GM18951 (cell line): ENCODE measurements at regions not wholly inside any gene's neighbourhood (a gene's known extent, or its start where the extent isn't known, plus 50 kb on each side); places are given as distances from the start of the nearest gene placed in this dataset.

Source experiments
- POLR2A ChIP-seq: IDR thresholded peaks from 4 replicates; pipeline ENCODE4 v1.6.1; 2011; ENCODE audit warnings: mild to moderate bottlenecking; ENCODE audit not compliant: insufficient read length, insufficient read depth; ENCODE audit errors: extremely low read depth
- in situ Hi-C: fragments of 300-500 bp; cut with MboI; formaldehyde crosslinking; loops from one replicate; pipeline ENCODE4 v1.12.0; 2022; ENCODE audit warnings: low sequenced_read_pairs, mixed read lengths, inconsistent platforms; ENCODE audit not compliant: unreplicated experiment

- in situ Hi-C loops: no loop called here
- TF ChIP-seq POLR2A: no peak
These were observed 134.9 kb upstream of the ZNF236 start for GRCh38 chr18:76687304-76687962.

- in situ Hi-C loops: no loop called here
These were observed 135.6 kb upstream of the ZNF236 start for GRCh38 chr18:76686737-76687231.

DNA sequence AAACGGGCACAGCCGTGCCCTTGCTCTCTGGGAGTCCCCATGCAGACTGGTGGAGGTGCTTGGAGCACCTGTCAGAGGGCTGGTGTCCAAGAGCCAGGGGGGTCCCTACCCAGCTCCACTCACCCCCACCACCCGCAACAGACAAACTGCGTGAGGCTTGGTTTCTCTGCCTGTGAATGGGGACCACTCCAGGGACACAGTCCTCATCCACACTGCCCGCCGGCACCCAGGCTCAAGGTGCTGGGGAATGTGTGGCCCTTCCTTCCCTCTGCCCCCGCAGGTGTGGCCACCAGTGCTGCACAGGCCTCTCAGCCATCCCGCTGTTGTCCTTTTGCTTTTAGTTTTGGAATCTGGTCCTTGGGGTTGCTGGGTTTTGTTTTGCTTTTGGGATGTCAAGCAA is 136.5 kb upstream of the ZNF236 start:
- in situ Hi-C loops: no loop called here

More at GRCh38 chr18:76686737-76687231, 135.6 kb upstream of the ZNF236 start:
- TF ChIP-seq POLR2A: no peak

DNA sequence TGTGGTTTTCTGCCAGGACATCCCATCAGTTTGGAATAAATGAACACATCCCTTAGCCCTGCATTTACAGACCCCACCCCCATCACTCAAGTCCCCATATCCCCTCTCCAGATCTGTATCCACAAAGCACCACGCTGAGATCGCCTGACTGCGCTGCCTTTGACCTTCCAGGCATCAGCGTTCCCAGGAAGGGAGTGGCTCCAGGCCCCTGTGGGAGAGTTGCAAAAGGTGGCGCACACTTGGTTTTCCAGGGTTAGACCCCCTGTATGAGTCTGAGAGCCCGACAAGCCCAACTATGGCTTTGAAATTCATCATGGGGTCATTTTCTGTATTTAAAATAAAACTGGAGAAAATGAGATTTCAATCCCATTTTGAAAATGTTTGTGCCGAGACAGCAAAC is 137.0 kb upstream of the ZNF236 start:
- in situ Hi-C loops: no loop called here
- TF ChIP-seq POLR2A: no peak

More for the DNA sequence above, 136.5 kb upstream of the ZNF236 start:
- TF ChIP-seq POLR2A: no peak

- in situ Hi-C loops: no loop called here
- TF ChIP-seq POLR2A: no peak
These were observed 138.1 kb upstream of the ZNF236 start for GRCh38 chr18:76684265-76684664.

GRCh38 chr18:76679945-76680344 is 142.4 kb upstream of the ZNF236 start:
- TF ChIP-seq POLR2A: no peak
- in situ Hi-C loops: no loop called here

GRCh38 chr18:76679259-76679658 is 143.1 kb upstream of the ZNF236 start:
- TF ChIP-seq POLR2A: no peak

GRCh38 chr18:76678248-76678647 is 144.1 kb upstream of the ZNF236 start:
- TF ChIP-seq POLR2A: no peak
- in situ Hi-C loops: no loop called here

More at GRCh38 chr18:76679259-76679658, 143.1 kb upstream of the ZNF236 start:
- in situ Hi-C loops: no loop called here

GRCh38 chr18:76674596-76674995 is 147.8 kb upstream of the ZNF236 start:
- no peak for TF ChIP-seq POLR2A

GRCh38 chr18:76673281-76674185 is 148.8 kb upstream of the ZNF236 start:
- in situ Hi-C loops: no loop called here
- TF ChIP-seq POLR2A: no peak

More at GRCh38 chr18:76674596-76674995, 147.8 kb upstream of the ZNF236 start:
- in situ Hi-C loops: no loop called here

DNA sequence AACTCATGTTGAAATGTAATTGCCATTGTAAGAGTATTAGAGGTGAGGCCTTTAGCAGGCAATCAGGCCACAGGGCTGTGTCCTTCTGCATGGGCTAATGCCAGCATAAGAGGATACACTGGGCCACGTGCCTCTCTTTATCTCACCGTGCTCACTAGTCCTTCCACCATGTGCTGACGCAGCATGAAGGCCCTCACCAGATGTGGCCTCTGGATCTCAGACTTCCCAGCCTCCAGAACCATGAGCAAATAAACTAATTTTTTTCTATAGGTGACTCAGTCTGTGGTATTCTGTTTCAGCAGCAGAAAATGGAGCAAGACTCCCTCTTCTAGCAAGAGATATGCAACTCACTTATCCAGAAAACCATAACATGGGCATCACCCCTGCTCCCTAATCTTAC is 149.7 kb upstream of the ZNF236 start:
- in situ Hi-C loops: no loop called here
- TF ChIP-seq POLR2A: no peak

- in situ Hi-C loops: no loop called here
- TF ChIP-seq POLR2A: no peak
These were observed 151.6 kb upstream of the ZNF236 start for GRCh38 chr18:76670564-76671288.

GRCh38 chr18:76668546-76668945 is 153.8 kb upstream of the ZNF236 start:
- in situ Hi-C loops: no loop called here
- TF ChIP-seq POLR2A: no peak
